GM18499 (cell line): ENCODE measurements at regions not wholly inside any gene's neighbourhood (a gene's known extent, or its start where the extent isn't known, plus 50 kb on each side); places are given as distances from the start of the nearest gene placed in this dataset.
"Not testable (repeated sequence)": the region's sequence is repeated elsewhere in the genome, so short reads cannot be mapped to it uniquely, and the experiment has no call there.

Experiments
- ATAC-seq: cut with Tn5 transposase; IDR thresholded peaks from one replicate; pipeline ENCODE4 v1.9.1; 2021; ENCODE audit warnings: moderate number of reproducible peaks; ENCODE audit not compliant: insufficient read depth, unreplicated experiment

GRCh38 chr6:82780334-82780733 lies 285.3 kb downstream of the UBE3D start:
- no peak for ATAC-seq

- no peak for ATAC-seq
These were observed 283.9 kb downstream of the UBE3D start for GRCh38 chr6:82781620-82782204.

GRCh38 chr6:82783587-82784236 lies 281.9 kb downstream of the UBE3D start:
- ATAC-seq, result no peak

- ATAC-seq, result no peak
These were observed 280.4 kb downstream of the UBE3D start for GRCh38 chr6:82785206-82785605.

- ATAC-seq, result no peak
These were observed 279.4 kb downstream of the UBE3D start for GRCh38 chr6:82786248-82786647.

GRCh38 chr6:82795940-82796339 lies 269.7 kb downstream of the UBE3D start:
- ATAC-seq, result no peak

- no peak for ATAC-seq
These were observed 264.6 kb downstream of the UBE3D start for GRCh38 chr6:82801083-82801482.

GRCh38 chr6:82816243-82816642 lies 249.4 kb downstream of the UBE3D start:
- ATAC-seq, result not testable (repeated sequence)

GRCh38 chr6:82818727-82819126 lies 246.9 kb downstream of the UBE3D start:
- no peak for ATAC-seq

GRCh38 chr6:82823361-82823760 lies 242.3 kb downstream of the UBE3D start:
- ATAC-seq, result no peak

- ATAC-seq, result no peak
These were observed 232.8 kb downstream of the UBE3D start for GRCh38 chr6:82832811-82833210.

GRCh38 chr6:82833481-82833880 lies 232.2 kb downstream of the UBE3D start:
- ATAC-seq, result no peak

GRCh38 chr6:82836022-82836575 lies 229.5 kb downstream of the UBE3D start:
- ATAC-seq, result no peak

- ATAC-seq, result no peak
These were observed 225.1 kb downstream of the UBE3D start for GRCh38 chr6:82840571-82840970.

GRCh38 chr6:82841309-82841708 lies 224.3 kb downstream of the UBE3D start:
- ATAC-seq, result no peak
